Sigmoid colon (tissue), 6 donors: ENCODE measurements at regions not wholly inside any gene's neighbourhood (a gene's known extent, or its start where the extent isn't known, plus 50 kb on each side); places are given as distances from the start of the nearest gene placed in this dataset.

Source experiments
- DNase-seq: peaks from one replicate; pipeline ENCODE4 v3.0.0-alpha.2; 2019
- H3K27ac ChIP-seq, 4 donors: fragments of 200-600 bp; sonication (generic); one replicate each; pipeline ENCODE4 v1.5.1; 2016 to 2019; ENCODE audit warnings: mild to moderate bottlenecking in 1 of 4
- H3K27me3 ChIP-seq, 3 donors: fragments of 200-600 bp; sonication (generic); one replicate each; pipeline ENCODE4 v1.5.1; 2019; ENCODE audit warnings: mild to moderate bottlenecking in 1 of 3
- H3K36me3 ChIP-seq, 4 donors: fragments of 200-600 bp; sonication (generic); one replicate each; pipeline ENCODE4 v1.5.1; 2016 to 2019
- H3K4me1 ChIP-seq, 4 donors: fragments of 200-600 bp; sonication (generic); one replicate each; pipeline ENCODE4 v1.5.1; 2017 to 2019
- H3K4me3 ChIP-seq, 4 donors: fragments of 200-600 bp; sonication (generic); one replicate each; pipeline ENCODE4 v1.5.1; 2017 to 2019; ENCODE audit warnings: mild to moderate bottlenecking in 2 of 4, moderate library complexity in 1 of 4
- H3K9me3 ChIP-seq, 4 donors: fragments of 200-600 bp in 3 of 4; sonication (generic) in 3 of 4; one replicate each; pipeline versions ENCODE4 v1.5.1 to v1.6.1; 2013 to 2019
- EP300 ChIP-seq, 4 donors: sonication (generic); formaldehyde crosslinking; IDR thresholded peaks; one replicate each; pipeline ENCODE4 v1.6.1; 2017; ENCODE audit warnings: antibody characterized with exemption in 4 of 4
- POLR2A ChIP-seq, 2 donors: fragments of 450-650 bp; IDR thresholded peaks; one replicate each; pipeline ENCODE4 v1.6.1; 2016; ENCODE audit warnings: antibody characterized with exemption in 2 of 2, mild to moderate bottlenecking in 2 of 2, moderate library complexity in 2 of 2
- POLR2AphosphoS5 ChIP-seq, 4 donors: sonication (generic); formaldehyde crosslinking; IDR thresholded peaks; one replicate each; pipeline ENCODE4 v1.6.1; 2017; ENCODE audit warnings: antibody characterized with exemption in 4 of 4
- WGBS, 2 donors: extraction: QIAGEN DNeasy Blood & Tissue Kit; methylation state at CpG; one replicate each; pipeline ENCODE4 v1.1.7; 2013; 5-methylcytosine and 5-hydroxymethylcytosine counted together
- intact Hi-C: fragments of 100-400 bp; cut with DNase I; formaldehyde crosslinking; loops from one replicate; pipeline ENCODE4 v1.15.1; 2023
- TF ChIP-seq, protein P1 (sequence below), 4 experiments: fragments of 450-650 bp in 3 of 4; fragments of 200-600 bp in 1 of 4; IDR thresholded peaks; one replicate each; pipeline ENCODE4 v1.5.1; 2016 to 2019; ENCODE audit warnings: antibody characterized with exemption in 4 of 4, mild to moderate bottlenecking in 3 of 4, moderate library complexity in 2 of 4
- donor health status: healthy with polysubstance abuse.
- donor health status: healthy.

GRCh38 chr7:126044662-126045061 lies 1115.0 kb upstream of the POT1 start:
- H3K27me3 ChIP-seq = no peaks in the 10 kb centered on the region
- H3K4me3 ChIP-seq = no peak overlapping the region
- WGBS, 2 donors = 79 to 83% methylated on average over 1 of the region's 1 CpG
- TF ChIP-seq POLR2AphosphoS5 (IDR thresholded peaks at IDR 0.05) (no peak), EP300 (IDR thresholded peaks at IDR 0.05) (no peak), POLR2A (IDR thresholded peaks at IDR 0.05) (no peak)
- TF ChIP-seq, protein P1, sequence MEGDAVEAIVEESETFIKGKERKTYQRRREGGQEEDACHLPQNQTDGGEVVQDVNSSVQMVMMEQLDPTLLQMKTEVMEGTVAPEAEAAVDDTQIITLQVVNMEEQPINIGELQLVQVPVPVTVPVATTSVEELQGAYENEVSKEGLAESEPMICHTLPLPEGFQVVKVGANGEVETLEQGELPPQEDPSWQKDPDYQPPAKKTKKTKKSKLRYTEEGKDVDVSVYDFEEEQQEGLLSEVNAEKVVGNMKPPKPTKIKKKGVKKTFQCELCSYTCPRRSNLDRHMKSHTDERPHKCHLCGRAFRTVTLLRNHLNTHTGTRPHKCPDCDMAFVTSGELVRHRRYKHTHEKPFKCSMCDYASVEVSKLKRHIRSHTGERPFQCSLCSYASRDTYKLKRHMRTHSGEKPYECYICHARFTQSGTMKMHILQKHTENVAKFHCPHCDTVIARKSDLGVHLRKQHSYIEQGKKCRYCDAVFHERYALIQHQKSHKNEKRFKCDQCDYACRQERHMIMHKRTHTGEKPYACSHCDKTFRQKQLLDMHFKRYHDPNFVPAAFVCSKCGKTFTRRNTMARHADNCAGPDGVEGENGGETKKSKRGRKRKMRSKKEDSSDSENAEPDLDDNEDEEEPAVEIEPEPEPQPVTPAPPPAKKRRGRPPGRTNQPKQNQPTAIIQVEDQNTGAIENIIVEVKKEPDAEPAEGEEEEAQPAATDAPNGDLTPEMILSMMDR (IDR thresholded peaks at IDR 0.05) = no peak
- peaks cover 0 to 3% (median 0%) of the 10 kb centered on the region in 4 donors for H3K9me3 ChIP-seq
- no peaks in the 10 kb centered on the region for H3K36me3 ChIP-seq
- no peaks in the 10 kb centered on the region for H3K4me1 ChIP-seq
- H3K27ac ChIP-seq = no peak overlapping the region
- no peak for DNase-seq
- intact Hi-C loops = no loop called here

DNA sequence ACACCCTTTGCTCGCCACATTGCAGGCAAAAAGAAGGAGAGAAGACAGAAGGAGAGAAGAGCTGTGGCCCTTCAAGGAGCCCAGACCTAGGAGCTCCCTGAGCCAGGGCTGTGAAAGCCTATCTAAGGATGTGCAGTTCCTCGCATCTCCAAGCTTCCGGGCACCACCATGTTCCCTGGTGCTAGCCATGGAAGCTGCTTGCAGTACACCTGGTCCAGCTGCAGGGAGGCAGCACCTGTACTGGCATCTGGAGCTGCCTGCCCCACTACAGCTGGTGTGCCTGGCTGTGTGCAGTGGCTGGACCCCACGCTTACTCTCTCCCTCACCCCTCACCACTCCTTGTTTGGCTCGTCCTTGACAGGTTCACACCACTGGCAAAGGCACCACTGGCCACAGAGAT lies 1111.8 kb upstream of the POT1 start:
- H3K4me3 ChIP-seq = no peak overlapping the region
- no peak for DNase-seq
- intact Hi-C loops = no loop called here
- TF ChIP-seq POLR2A (IDR thresholded peaks at IDR 0.05) = no peak
- no peak for TF ChIP-seq POLR2AphosphoS5 (IDR thresholded peaks at IDR 0.05)
- TF ChIP-seq, protein P1 (IDR thresholded peaks at IDR 0.05) = no peak
- no peak for TF ChIP-seq EP300 (IDR thresholded peaks at IDR 0.05)
- no peaks in the 10 kb centered on the region for H3K9me3 ChIP-seq
- H3K4me1 ChIP-seq = no peaks in the 10 kb centered on the region
- H3K27ac ChIP-seq = no peak overlapping the region
- no peaks in the 10 kb centered on the region for H3K27me3 ChIP-seq
- H3K36me3 ChIP-seq = no peaks in the 10 kb centered on the region
- 85% methylated on average over 5 of the region's 5 CpGs for WGBS, 2 donors

- intact Hi-C loops = no loop called here
- H3K27me3 ChIP-seq = no peaks in the 10 kb centered on the region
- no peak overlapping the region for H3K4me3 ChIP-seq
- H3K9me3 ChIP-seq = no peaks in the 10 kb centered on the region
- no peak for TF ChIP-seq EP300 (IDR thresholded peaks at IDR 0.05)
- TF ChIP-seq POLR2A (IDR thresholded peaks at IDR 0.05) = no peak
- TF ChIP-seq, protein P1 (IDR thresholded peaks at IDR 0.05) = no peak
- no peak for TF ChIP-seq POLR2AphosphoS5 (IDR thresholded peaks at IDR 0.05)
- H3K27ac ChIP-seq = no peak overlapping the region
- no peak for DNase-seq
- H3K36me3 ChIP-seq = no peaks in the 10 kb centered on the region
- no peaks in the 10 kb centered on the region for H3K4me1 ChIP-seq
- WGBS, 2 donors = 78 to 86% methylated on average over 18 of the region's 18 CpGs
Measured at GRCh38 chr7:126040114-126041045, 1110.8 kb upstream of the POT1 start.

GRCh38 chr7:126026421-126027088 lies 1096.9 kb upstream of the POT1 start:
- H3K36me3 ChIP-seq = no peaks in the 10 kb centered on the region
- H3K4me1 ChIP-seq = no peaks in the 10 kb centered on the region
- intact Hi-C loops = no loop called here
- no peak for TF ChIP-seq POLR2AphosphoS5 (IDR thresholded peaks at IDR 0.05)
- TF ChIP-seq POLR2A (IDR thresholded peaks at IDR 0.05) = no peak
- TF ChIP-seq, protein P1 (IDR thresholded peaks at IDR 0.05) = no peak
- no peak for TF ChIP-seq EP300 (IDR thresholded peaks at IDR 0.05)
- 14 to 43% methylated on average over 3 of the region's 3 CpGs for WGBS, 2 donors
- no peak overlapping the region for H3K4me3 ChIP-seq
- no peaks in the 10 kb centered on the region for H3K9me3 ChIP-seq
- no peak overlapping the region for H3K27ac ChIP-seq
- H3K27me3 ChIP-seq = no peaks in the 10 kb centered on the region
- DNase-seq = no peak
